Loucy (cell line): ENCODE measurements at regions not wholly inside any gene's neighbourhood (a gene's known extent, or its start where the extent isn't known, plus 50 kb on each side); places are given as distances from the start of the nearest gene placed in this dataset.

Experiments
- CTCF ChIP-seq: fragments of 200-600 bp; sonication (generic); conservative IDR thresholded peaks from 2 replicates; pipeline ENCODE4 v1.5.1; 2014; ENCODE audit warnings: mild to moderate bottlenecking, antibody characterized with exemption, low read length
- EZH2phosphoT487 ChIP-seq: fragments of 200-600 bp; IDR thresholded peaks from 2 replicates; pipeline ENCODE4 v1.6.1; 2018; ENCODE audit warnings: antibody characterized with exemption, mild to moderate bottlenecking, moderate library complexity, borderline replicate concordance

GRCh38 chr3:64397573-64397972 lies 172.3 kb upstream of the PRICKLE2 start:
- TF ChIP-seq CTCF, result no peak
- TF ChIP-seq EZH2phosphoT487, result no peak
